Activated naive CD4-positive, alpha-beta T cell treated with anti-CD3 and anti-CD28 coated beads, Interleukin-2, amount 10 ng/mL, durations not matched to agents 7 days and 5 days (primary cell): ENCODE measurements at regions not wholly inside any gene's neighbourhood (a gene's known extent, or its start where the extent isn't known, plus 50 kb on each side); places are given as distances from the start of the nearest gene placed in this dataset.
"Not testable (repeated sequence)": the region's sequence is repeated elsewhere in the genome, so short reads cannot be mapped to it uniquely, and the experiment has no call there.

Experiments
- CTCF ChIA-PET: fragments of 350-600 bp; sonication (Branson Sonifier 250); formaldehyde crosslinking; loops from one replicate; lab custom pipeline; 2021; ENCODE audit warnings: antibody characterized with exemption; lab: Charles Lee
- DNase-seq: peaks from one replicate; pipeline ENCODE4 v3.0.0-alpha.2; 2020
- H3K27ac Mint-ChIP-seq: one replicate; pipeline ENCODE4 v1.8.0; 2021; ENCODE audit warnings: mild to moderate bottlenecking, moderate library complexity, mixed read lengths
- H3K27me3 Mint-ChIP-seq: one replicate; pipeline ENCODE4 v1.8.0; 2021; ENCODE audit warnings: mild to moderate bottlenecking, mixed read lengths
- H3K36me3 Mint-ChIP-seq: one replicate; pipeline ENCODE4 v1.8.0; 2021; ENCODE audit warnings: mixed read lengths
- H3K4me1 Mint-ChIP-seq: one replicate; pipeline ENCODE4 v1.8.0; 2021; ENCODE audit warnings: mixed read lengths
- H3K4me3 Mint-ChIP-seq: one replicate; pipeline ENCODE4 v1.8.0; 2021; ENCODE audit warnings: mild to moderate bottlenecking, moderate library complexity, mixed read lengths
- H3K9me3 Mint-ChIP-seq: one replicate; pipeline ENCODE4 v1.8.0; 2021; ENCODE audit warnings: mixed read lengths

DNA sequence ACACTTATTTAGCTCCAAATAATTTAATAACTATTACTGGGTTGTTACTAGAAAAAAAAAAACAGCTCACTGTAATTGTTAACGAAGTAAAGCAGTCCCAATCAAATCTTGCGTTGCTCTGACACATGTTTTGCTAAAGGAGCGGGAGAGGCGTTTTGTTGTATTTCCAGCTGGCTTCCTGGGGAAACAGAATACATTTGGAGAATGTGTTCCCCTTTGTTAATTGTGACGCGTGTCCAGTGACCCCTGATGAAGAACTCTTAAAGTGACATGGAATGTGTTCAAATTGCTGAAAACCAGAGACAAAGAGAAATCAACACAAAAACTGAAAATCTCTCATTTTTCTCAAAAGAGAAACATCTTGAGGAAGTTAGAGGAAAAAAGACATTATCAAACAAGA lies 1690.6 kb downstream of the SPATA31A7 start:
- H3K4me1 Mint-ChIP-seq, CTCF ChIA-PET, H3K36me3 Mint-ChIP-seq, H3K27ac Mint-ChIP-seq, H3K4me3 Mint-ChIP-seq, H3K9me3 Mint-ChIP-seq, DNase-seq: not testable (repeated sequence)
- peaks cover 25% of the 10 kb centered on the region for H3K27me3 Mint-ChIP-seq

DNA sequence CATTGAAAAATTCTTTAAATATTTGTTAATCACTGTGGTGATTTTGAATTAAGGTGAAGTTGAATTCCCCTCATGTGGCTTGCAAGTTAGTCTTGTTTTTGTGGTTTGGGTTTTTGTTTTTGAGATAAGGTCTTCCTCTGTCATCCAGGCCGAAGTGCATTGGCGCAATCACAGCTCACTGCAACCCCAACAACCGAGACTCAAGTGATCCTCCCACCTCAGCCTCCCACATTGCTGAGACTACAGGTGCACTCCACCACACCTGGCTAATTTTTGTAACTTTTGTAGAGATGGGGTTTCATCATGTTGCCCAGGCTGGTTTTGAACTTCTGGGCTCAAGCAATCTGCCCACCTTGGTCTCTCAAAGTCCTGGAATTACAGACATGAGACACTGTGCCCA lies 1691.1 kb downstream of the SPATA31A7 start:
- H3K9me3 Mint-ChIP-seq, CTCF ChIA-PET, DNase-seq, H3K4me1 Mint-ChIP-seq, H3K36me3 Mint-ChIP-seq, H3K27ac Mint-ChIP-seq, H3K4me3 Mint-ChIP-seq: not testable (repeated sequence)
- H3K27me3 Mint-ChIP-seq: peaks cover 25% of the 10 kb centered on the region

DNA sequence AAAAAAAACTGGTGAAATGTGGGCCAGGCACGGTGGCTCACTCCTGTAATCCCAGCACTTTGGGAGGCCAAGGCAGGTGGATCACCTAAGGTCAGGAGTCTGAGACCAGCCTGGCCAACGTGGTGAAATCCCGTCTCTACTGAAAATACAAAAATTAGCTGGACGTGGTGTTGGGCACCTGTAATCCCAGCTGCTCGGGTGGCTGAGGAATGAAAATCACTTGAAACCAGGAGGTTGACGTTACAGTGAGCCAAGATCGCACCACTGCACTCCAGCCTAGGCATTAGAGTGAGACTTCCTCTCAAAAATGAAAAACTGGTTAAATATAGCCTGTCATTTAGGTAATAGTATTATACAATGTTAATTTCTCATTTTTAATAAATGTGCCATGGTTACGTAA lies 1692.0 kb downstream of the SPATA31A7 start:
- CTCF ChIA-PET, H3K27ac Mint-ChIP-seq, H3K4me1 Mint-ChIP-seq, H3K4me3 Mint-ChIP-seq, H3K36me3 Mint-ChIP-seq, DNase-seq, H3K9me3 Mint-ChIP-seq: not testable (repeated sequence)
- H3K27me3 Mint-ChIP-seq: peaks cover 25% of the 10 kb centered on the region

DNA sequence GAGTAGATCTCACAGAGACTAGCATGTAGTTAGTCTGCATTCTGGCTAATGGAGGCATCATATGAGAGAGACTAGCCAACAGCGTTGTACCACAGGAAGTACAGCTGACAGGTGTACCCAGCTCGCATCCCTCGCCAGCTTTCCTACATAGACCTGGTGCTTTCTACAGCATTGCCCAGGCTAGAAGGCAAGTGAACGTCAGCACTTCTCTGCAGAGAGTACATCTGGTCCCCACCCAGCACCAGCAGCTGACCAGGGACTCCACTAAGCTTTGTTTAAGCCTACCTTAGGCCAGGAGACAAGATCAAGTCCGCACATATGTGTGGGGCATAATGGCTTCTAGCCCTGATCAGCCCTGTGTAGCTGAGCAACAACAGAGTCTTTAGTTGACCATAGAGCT lies 1692.9 kb downstream of the SPATA31A7 start:
- H3K4me3 Mint-ChIP-seq, CTCF ChIA-PET, H3K9me3 Mint-ChIP-seq, H3K27ac Mint-ChIP-seq, H3K36me3 Mint-ChIP-seq, DNase-seq, H3K4me1 Mint-ChIP-seq: not testable (repeated sequence)
- H3K27me3 Mint-ChIP-seq: peaks cover 25% of the 10 kb centered on the region

DNA sequence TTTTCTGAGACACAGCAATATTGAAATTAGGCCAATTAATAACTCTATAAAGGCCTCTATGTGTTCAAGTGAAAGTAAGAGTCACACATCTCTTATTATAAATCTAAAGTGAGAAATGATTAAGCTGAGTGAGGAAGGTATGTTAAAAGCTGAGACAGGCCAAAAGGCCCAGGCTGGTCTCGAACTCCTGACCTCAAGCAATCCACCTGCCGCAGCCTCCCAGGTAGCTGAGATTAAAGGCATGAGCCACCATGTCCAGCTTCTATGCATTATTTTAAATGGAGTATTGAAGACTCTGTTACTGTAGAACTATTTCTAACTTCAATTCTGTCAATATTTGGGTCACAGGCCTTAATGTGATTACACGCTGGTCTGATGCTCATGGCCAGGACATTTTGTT lies 1706.9 kb downstream of the SPATA31A7 start:
- CTCF ChIA-PET, DNase-seq, H3K27me3 Mint-ChIP-seq, H3K4me1 Mint-ChIP-seq, H3K27ac Mint-ChIP-seq, H3K9me3 Mint-ChIP-seq, H3K4me3 Mint-ChIP-seq, H3K36me3 Mint-ChIP-seq: not testable (repeated sequence)

DNA sequence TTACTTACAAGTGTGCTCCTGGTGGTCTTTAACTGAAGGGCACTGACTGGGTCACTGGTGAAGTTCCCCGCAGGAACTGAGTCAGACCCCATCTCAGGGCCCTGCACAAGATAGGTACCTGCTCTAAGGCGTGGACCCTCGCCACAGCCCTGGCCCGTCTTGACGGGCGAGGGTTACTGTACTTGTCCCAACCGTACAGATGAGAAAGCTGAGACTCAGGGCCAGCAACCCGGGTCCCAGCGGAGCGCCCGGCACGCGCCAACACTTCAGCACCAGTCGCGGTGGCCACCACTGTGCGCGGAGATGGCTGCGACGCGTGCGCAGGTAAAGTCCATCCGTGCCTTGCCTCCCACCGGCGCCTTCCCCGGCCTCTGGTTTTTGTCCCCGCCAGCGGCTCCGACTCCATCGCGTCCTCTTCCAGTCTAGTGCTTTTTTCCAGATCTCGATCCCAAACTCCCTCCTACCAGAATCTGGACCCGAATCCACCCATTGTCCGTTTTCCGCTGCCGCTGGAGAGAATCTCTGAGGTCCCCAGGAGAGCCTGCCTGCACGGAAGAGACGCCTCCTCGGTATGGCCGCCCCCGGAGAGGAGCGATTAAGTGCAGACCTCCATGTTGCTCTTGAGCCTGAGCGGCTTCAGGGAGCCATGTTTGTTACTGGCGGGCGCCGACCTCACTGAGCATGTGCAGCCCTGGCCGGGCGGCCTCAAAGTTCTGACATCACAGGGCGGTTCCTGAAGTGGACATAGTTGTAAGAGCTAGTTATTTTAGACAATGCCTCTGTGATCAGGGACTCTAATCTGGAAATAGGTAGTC lies 1707.8 kb downstream of the SPATA31A7 start:
- CTCF ChIA-PET, H3K36me3 Mint-ChIP-seq, H3K9me3 Mint-ChIP-seq, H3K4me1 Mint-ChIP-seq, H3K27ac Mint-ChIP-seq, H3K27me3 Mint-ChIP-seq: not testable (repeated sequence)
- peak; percentile 62 for DNase-seq
- H3K4me3 Mint-ChIP-seq: peak overlapping the region; percentile 58

DNA sequence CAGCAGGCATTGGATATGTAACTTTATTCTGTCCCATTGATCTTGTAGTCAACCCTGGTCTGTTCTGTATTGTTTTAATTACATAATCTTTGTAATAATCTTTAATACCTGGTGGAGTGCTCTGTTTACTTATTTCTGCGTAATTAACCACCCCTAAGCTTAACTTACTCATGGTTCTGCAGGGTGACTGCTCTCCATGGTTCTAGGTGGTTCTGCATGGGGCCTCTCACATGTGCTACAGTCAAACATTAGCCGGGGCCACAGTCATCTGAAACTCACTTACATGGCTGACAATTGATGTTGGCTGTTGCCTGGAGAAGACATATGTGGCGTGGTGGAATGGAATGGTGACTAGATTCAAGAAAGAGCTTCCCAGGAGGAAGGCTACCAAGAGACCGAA lies 1709.8 kb downstream of the SPATA31A7 start:
- H3K27me3 Mint-ChIP-seq, H3K4me3 Mint-ChIP-seq, CTCF ChIA-PET: not testable (repeated sequence)

DNA sequence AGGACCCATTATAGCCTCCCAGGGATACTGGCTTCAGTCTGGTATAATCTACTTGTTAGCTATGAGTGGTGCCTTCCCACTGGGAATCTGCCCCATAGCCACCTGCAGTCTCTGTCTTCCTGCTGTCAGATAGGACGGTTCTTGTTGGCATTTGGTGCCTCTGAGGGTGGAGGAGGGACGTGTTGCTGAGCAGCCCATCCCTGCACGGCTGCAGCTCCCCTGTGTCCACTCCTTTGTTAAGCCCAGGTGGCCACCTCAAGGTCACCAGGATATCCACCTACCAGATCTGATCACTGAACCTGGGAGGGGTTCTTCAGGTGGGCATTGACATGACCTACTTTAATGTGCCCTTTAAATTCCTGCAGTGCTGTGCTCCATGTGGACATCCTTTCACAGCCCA lies 1714.2 kb downstream of the SPATA31A7 start:
- H3K36me3 Mint-ChIP-seq, CTCF ChIA-PET, H3K27me3 Mint-ChIP-seq, H3K27ac Mint-ChIP-seq, H3K4me3 Mint-ChIP-seq, H3K4me1 Mint-ChIP-seq, H3K9me3 Mint-ChIP-seq: not testable (repeated sequence)
- DNase-seq: peak; percentile 11

More for the DNA sequence above, 1709.8 kb downstream of the SPATA31A7 start:
- DNase-seq, H3K27ac Mint-ChIP-seq, H3K4me1 Mint-ChIP-seq, H3K9me3 Mint-ChIP-seq, H3K36me3 Mint-ChIP-seq: not testable (repeated sequence)

DNA sequence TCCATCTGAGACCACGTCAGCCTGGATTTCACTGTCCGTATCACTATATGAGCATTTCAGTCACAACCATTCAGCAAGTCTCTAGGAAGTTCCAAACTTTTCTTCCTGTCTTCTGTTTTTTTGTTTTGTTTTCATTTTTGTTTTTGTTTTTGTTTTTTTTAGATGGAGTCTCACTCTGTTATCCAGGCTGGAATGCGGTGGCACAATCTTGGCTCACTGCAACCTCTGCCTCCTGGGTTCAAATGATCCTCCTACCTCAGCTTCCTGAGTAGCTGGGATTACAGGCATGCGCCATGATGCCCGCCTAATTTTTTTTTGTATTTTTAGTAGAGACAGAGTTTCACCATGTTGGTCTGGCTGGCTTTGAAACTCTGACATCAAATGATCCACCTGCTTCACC lies 1715.9 kb downstream of the SPATA31A7 start:
- H3K9me3 Mint-ChIP-seq, H3K27ac Mint-ChIP-seq, CTCF ChIA-PET, H3K4me1 Mint-ChIP-seq, H3K27me3 Mint-ChIP-seq, DNase-seq, H3K4me3 Mint-ChIP-seq, H3K36me3 Mint-ChIP-seq: not testable (repeated sequence)

DNA sequence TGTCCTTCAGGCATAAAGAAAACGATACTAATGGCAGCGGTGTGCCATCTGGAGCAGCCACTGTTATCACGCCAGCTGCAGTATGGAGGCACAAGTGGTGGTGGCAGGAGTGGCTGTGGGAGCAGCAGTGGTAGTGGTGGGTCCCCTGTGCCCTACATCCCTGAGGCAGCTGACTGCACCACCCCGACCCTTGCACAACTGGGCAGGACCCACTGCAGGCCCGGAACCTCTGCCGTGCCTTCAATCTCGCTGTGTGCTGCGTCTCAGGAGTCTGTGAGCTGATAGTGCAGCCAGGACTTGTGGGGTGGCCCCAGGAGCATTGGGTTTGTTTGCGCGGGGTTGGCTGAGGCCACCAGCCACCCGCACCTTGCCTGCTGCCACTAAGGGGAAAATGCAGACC lies 1718.0 kb downstream of the SPATA31A7 start:
- H3K27me3 Mint-ChIP-seq, H3K36me3 Mint-ChIP-seq, H3K4me1 Mint-ChIP-seq, CTCF ChIA-PET, H3K27ac Mint-ChIP-seq, H3K9me3 Mint-ChIP-seq, H3K4me3 Mint-ChIP-seq: not testable (repeated sequence)
- DNase-seq: peak; percentile 7

DNA sequence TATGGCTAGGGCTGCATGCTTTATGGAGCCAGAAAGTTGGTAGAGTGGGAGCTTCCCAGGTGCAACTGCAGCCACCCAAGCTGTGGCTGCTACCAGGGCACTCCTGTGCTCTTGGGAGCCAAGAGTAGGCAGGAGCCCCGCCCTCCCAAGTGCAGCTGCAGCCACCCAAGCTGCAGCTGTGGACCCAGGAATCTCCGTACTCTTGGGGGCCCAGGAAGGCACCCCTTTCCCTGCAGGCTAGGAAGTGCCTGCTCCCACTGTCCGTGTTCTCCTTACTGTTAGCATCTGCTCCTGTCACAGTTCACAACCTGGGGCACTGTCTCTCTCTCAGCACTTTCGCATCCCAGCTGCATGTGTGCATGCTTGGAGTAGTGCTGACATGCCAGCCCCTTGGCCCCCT lies 1718.4 kb downstream of the SPATA31A7 start:
- H3K27me3 Mint-ChIP-seq, DNase-seq, H3K4me1 Mint-ChIP-seq, H3K4me3 Mint-ChIP-seq, CTCF ChIA-PET, H3K9me3 Mint-ChIP-seq, H3K36me3 Mint-ChIP-seq, H3K27ac Mint-ChIP-seq: not testable (repeated sequence)

DNA sequence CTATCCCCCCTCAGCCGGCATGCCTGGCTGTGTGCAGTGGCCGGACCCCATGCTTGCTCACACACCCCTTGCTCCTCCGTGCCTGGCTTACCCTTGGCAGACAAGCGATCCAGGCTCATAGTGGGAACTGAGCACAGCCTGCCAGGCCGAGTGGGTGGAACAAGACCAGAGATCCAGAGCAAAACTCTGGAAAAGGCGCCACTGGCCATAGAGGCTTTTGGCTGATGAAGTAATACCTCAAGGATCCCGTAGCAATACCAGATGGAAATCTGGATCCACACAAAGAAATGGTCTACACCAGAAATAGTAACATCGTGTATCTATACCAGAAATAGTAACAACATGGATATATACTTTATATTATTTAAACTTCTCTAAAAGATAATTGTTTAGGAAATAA lies 1719.6 kb downstream of the SPATA31A7 start:
- DNase-seq, H3K9me3 Mint-ChIP-seq, H3K36me3 Mint-ChIP-seq, CTCF ChIA-PET, H3K4me3 Mint-ChIP-seq, H3K27me3 Mint-ChIP-seq, H3K4me1 Mint-ChIP-seq, H3K27ac Mint-ChIP-seq: not testable (repeated sequence)

DNA sequence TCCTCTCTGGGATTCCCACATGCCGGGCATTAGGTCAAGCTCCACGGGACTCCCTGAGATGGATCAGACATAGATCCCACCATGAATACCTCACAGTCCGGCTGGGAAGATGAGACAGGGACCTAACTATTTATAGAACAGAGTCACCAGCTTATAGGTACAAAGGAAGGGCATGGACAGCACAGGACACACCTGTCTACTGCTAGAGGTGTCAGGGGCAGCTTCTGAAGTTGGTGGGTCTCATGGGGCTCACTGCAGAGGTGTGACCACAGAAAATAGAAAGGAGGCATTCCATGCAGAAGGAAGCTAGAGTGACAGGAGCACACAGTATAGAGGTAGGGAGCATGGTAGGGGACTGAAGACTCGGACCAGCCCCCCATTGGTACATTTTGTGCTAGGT lies 1722.4 kb downstream of the SPATA31A7 start:
- H3K4me1 Mint-ChIP-seq, H3K36me3 Mint-ChIP-seq, H3K27me3 Mint-ChIP-seq, H3K27ac Mint-ChIP-seq, CTCF ChIA-PET, H3K4me3 Mint-ChIP-seq, DNase-seq, H3K9me3 Mint-ChIP-seq: not testable (repeated sequence)

DNA sequence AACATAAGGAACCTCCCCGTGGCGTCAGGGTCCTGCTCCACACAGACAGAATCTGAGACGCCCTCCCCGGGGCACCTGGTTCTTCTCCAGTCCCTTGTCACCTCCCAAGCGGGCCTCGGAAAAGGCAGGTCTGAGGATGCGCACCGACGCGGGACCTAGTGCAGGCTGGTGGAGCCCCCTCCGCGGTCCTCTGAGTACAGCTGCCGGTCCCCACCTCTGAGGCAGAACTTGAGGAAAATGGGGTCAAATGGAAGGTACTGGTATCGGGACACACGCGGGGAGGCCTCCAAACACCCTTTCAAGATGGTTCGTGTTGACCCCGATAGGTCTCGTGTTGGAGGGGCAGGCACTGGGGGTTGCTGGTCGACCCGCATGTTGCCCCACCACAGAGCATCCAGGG lies 1725.3 kb downstream of the SPATA31A7 start:
- H3K4me1 Mint-ChIP-seq, H3K27ac Mint-ChIP-seq, H3K27me3 Mint-ChIP-seq, H3K4me3 Mint-ChIP-seq, H3K9me3 Mint-ChIP-seq, CTCF ChIA-PET, H3K36me3 Mint-ChIP-seq: not testable (repeated sequence)
- peak; percentile 17 for DNase-seq

DNA sequence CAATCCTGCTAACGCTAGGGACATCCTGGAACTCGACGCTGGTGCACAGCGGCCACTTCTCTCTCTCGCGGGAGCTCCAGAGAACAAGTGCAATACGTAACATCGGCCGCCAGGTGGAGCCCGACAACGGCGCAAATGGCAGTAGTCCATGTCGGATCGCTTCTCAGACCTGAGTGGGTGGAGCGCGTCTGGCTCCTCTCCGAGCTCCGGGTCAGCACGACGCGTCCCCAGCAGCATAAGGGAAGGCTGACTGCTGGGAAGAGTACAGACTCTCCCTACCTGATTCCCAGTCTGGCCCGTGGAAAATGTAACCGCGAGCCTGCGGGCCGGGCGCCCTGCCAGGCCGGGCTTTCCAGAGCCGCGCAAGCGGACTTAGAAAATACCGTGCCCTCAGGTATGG lies 1725.8 kb downstream of the SPATA31A7 start:
- H3K4me1 Mint-ChIP-seq, H3K27me3 Mint-ChIP-seq, H3K9me3 Mint-ChIP-seq, H3K36me3 Mint-ChIP-seq, DNase-seq, H3K27ac Mint-ChIP-seq, H3K4me3 Mint-ChIP-seq, CTCF ChIA-PET: not testable (repeated sequence)
